IPS-18c (cell line): ENCODE measurements at regions not wholly inside any gene's neighbourhood (a gene's known extent, or its start where the extent isn't known, plus 50 kb on each side); places are given as distances from the start of the nearest gene placed in this dataset.

Source experiments
- H3K4me3 ChIP-seq: 2 replicates; pipeline ENCODE4 v1.7.0; 2013; ENCODE audit warnings: low read depth, mild to moderate bottlenecking, low read length, moderate library complexity; ENCODE audit not compliant: insufficient read depth
- H3K9me3 ChIP-seq: one replicate; pipeline ENCODE4 v1.6.1; 2013; ENCODE audit warnings: mild to moderate bottlenecking, low read length, moderate library complexity; ENCODE audit not compliant: control insufficient read depth, insufficient read depth

DNA sequence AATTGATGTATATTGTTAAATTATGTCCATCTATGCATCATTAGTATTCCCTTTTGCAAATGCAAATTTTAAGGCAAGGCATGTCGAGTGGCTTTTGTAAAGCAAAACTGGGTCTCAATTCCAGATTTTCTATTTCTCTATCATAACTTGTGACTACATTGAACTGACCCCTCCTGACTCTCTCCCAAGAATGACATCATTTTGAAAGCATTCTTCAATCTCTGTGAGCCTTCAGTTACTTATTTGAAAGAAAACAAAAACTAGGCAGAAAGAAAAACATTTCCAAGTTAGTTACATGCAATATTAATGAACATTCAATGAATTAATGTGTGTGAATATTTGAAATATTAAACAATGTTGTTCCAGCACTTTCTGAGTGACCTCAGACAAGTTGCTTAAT, 314.3 kb upstream of the CLNK start:
- no peaks in the 10 kb centered on the region for H3K9me3 ChIP-seq

GRCh38 chr4:10984815-10985214, 300.2 kb upstream of the CLNK start:
- Histone ChIP-seq H3K9me3 (no peaks in the 10 kb centered on the region), H3K4me3 (no peak overlapping the region)

More for the DNA sequence above, 314.3 kb upstream of the CLNK start:
- H3K4me3 ChIP-seq, result no peak overlapping the region

GRCh38 chr4:10983885-10984640, 299.5 kb upstream of the CLNK start:
- no peaks in the 10 kb centered on the region for H3K9me3 ChIP-seq

GRCh38 chr4:10983268-10983667, 298.7 kb upstream of the CLNK start:
- H3K4me3 ChIP-seq, result no peak overlapping the region
- no peaks in the 10 kb centered on the region for H3K9me3 ChIP-seq

More at GRCh38 chr4:10983885-10984640, 299.5 kb upstream of the CLNK start:
- no peak overlapping the region for H3K4me3 ChIP-seq

- no peaks in the 10 kb centered on the region for H3K9me3 ChIP-seq
- no peak overlapping the region for H3K4me3 ChIP-seq
Measured at GRCh38 chr4:10982305-10982704, 297.7 kb upstream of the CLNK start.

DNA sequence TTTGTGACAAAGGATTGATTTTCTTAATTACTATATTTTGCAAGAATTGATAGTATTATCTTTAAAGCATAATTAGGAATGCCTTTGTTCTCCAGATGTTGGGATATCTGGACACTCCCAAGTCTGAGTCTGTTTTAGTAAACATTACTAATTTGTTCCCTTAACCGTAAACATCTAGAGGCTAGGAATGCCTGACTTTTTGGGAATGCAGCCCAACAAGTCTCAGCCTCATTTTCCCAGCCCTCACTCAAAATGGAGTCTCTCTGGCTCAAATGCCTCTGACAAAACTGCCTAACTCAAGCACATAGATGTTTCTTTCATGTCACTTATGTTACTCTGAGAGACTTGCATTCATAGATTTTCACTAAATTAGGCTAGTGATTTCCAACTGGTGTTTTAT, 297.0 kb upstream of the CLNK start:
- no peak overlapping the region for H3K4me3 ChIP-seq
- no peaks in the 10 kb centered on the region for H3K9me3 ChIP-seq

DNA sequence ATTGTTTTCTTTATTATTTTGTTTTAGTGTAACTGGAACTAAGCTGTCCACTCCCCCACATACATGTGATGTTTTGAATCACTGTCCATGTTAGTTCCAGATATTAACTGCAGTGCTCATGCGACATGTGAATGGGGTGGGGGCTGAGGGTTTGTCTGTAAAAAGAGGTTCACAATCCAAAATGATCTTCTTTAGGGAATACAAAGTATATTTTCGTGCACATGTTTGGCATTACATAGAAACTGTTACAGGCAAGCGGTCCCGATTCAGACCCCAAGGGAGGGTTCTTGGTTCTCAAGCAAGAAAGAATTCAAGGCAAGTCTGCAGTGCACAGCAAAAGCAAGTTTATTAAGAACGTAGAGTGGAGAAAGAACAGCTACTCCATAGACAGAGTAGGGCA, 296.5 kb upstream of the CLNK start:
- no peak overlapping the region for H3K4me3 ChIP-seq
- no peaks in the 10 kb centered on the region for H3K9me3 ChIP-seq

- Histone ChIP-seq H3K9me3 (no peaks in the 10 kb centered on the region), H3K4me3 (no peak overlapping the region)
Measured at GRCh38 chr4:10979032-10979431, 294.5 kb upstream of the CLNK start.

DNA sequence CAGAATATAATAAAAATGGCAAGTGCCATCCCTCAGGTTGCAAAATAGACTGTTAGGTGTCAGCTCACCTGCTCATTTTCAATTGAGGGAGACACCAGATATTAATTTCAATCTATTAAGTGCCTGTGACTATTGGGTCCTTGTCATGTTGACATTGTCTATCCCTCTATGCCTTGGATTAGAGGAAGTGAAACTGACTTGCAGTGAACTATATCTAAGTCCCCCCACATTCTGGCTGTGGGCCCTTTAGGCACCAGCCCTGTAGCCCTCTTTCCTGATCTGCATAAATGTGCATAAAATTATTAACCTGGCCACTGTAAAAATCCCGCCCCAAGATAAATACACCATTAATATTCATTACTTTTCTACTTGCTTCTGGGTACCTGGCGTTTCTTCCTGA, 293.0 kb upstream of the CLNK start:
- H3K4me3 ChIP-seq, result no peak overlapping the region
- H3K9me3 ChIP-seq, result no peaks in the 10 kb centered on the region

GRCh38 chr4:10974371-10974770, 289.8 kb upstream of the CLNK start:
- no peaks in the 10 kb centered on the region for H3K9me3 ChIP-seq
- no peak overlapping the region for H3K4me3 ChIP-seq

- Histone ChIP-seq H3K9me3 (no peaks in the 10 kb centered on the region), H3K4me3 (no peak overlapping the region)
Measured at GRCh38 chr4:10973686-10974085, 289.1 kb upstream of the CLNK start.

DNA sequence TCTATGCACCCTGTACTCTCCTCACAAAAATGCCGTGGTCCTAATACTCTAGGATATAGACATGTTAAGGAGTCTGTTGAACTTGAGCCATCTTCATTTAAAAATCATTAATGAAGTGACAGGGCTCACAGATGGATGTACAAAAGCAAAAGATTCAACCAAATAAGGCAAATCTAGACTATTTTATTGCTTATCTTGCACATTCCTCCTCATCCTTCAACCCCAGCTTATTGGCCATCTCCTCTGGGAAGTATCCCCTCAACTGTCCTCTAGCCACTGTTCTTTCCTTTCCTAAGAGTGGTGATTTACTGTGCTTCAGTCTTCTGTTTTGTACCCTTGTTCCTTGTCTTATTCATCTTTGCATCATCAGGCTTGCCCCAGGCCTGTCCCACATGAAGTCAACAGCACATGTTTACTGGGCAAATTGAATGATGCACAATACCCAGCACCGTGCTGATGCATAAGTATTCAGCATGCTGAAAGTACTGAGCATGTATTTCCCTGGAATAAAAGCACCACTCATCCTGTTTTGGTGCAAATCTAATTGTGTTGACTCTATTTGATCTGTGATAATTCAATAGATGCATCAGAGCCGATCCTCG, 287.3 kb upstream of the CLNK start:
- H3K4me3 ChIP-seq, result no peak overlapping the region
- no peaks in the 10 kb centered on the region for H3K9me3 ChIP-seq

DNA sequence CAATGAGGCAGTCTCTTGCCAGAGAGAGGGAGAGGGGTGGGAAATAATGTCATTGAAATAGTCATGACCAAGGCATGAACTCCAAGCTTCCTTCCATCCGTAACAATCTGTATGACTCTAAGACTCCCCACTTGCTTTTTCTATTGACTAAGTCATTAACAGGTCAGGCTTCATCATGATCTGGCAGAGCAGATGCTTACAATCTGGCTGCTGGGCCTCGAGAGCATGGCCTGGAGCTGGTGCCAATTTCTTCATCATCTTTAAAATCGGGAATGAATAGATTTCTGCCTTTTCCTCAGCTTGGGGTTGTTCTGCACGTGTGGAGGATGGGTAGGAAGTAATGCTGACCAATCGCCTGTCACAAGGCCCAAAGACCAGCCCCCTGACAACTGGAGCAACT, 280.6 kb upstream of the CLNK start:
- Histone ChIP-seq H3K9me3 (no peaks in the 10 kb centered on the region), H3K4me3 (no peak overlapping the region)

DNA sequence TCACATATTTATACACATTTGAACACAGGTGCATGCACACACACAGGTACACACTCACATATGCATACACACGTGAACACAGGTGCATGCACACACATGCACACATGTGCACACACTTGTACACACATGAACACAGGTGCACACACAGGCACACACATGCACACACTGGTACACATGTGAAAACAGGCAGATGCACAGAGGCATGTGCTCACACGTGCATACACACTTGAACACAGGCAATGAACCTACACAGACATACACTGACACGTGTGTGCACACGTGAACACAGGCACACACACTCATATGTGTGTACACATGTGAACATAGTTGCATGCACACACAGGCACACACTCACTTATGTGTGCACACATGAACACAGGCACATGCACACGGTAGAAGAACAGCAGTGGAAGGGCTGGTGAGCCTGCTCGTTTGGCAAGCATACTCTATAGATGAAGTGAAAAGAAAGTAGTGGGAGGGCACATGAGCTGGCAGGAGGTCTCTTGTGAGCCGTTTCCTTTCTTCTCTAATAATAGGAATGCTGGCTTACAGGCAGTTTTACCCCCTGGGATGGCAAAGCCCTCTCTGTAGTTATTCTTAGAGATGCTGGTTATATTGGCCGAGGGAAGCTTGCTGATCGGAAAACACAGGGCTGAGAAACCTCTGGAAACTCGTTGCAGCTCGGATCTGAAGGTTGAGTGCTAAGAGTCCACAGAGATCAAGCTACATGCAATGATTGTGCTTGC, 279.6 kb upstream of the CLNK start:
- no peak overlapping the region for H3K4me3 ChIP-seq

DNA sequence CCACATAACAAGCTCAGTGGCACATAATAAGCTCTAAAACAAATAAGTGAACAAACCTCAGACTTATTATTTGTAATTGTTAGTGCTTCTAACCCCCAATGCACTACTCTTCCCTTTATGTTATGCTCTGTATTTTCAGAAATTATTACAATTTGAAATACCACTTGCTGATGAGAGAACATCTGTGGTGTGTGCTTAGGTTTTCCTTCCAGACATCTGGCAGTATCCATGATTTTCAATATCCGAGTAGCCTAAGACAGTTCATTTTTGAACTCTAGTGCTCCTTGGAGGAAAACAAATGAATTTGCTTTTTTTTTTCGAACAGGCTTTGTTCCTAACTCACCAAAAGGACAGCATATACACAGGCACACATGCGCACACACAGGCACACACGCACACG, 278.7 kb upstream of the CLNK start:
- H3K9me3 ChIP-seq, result no peaks in the 10 kb centered on the region
- H3K4me3 ChIP-seq, result no peak overlapping the region

More for the DNA sequence above, 279.6 kb upstream of the CLNK start:
- H3K9me3 ChIP-seq, result no peaks in the 10 kb centered on the region

DNA sequence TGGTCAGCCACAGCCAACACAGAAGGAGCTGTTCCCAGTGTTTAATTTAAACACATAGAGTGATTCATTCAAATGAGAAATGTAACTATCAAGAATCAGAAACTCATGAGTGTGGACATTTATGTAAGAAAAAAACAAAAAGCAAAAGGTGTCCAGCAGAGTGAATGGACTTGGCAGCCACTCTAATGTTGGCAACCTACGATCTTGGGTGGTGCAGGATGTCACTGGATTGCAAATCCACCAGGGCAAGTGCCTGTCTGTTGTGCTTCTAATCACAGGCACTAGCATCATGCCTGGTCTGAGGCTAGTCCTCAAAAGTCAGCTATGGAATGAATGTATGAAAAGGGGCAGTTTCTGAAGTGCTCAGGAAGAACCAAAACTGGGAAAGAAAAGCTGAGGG, 277.7 kb upstream of the CLNK start:
- Histone ChIP-seq H3K9me3 (no peaks in the 10 kb centered on the region), H3K4me3 (no peak overlapping the region)

DNA sequence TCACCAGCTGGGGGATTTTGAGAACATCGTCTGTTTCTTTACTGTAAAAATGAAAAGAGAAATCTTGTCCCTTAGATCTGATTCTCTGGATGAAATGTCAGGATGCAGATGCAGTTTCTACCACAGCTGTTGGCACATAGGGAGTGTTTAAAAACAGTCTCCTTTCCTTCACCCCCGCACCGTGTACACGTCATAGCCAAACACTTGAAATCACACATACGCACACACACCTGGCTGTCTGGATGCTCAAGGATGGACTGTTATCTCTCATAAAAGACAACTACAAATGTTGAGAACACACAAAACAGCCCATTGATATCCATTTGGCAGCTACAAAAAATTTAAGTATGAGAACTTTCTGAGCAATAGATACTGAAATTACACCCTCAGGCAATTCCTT, 275.8 kb upstream of the CLNK start:
- H3K9me3 ChIP-seq, result no peaks in the 10 kb centered on the region
- H3K4me3 ChIP-seq, result no peak overlapping the region

GRCh38 chr4:10959586-10959985, 275.0 kb upstream of the CLNK start:
- no peak overlapping the region for H3K4me3 ChIP-seq

More at GRCh38 chr4:10959586-10959985, 275.0 kb upstream of the CLNK start:
- peaks cover 2% of the 10 kb centered on the region for H3K9me3 ChIP-seq
